ENCODE measurements at regions not wholly inside any gene's neighbourhood (a gene's known extent, or its start where the extent isn't known, plus 50 kb on each side); places are given as distances from the start of the nearest gene placed in this dataset.

- H3K27ac ChIP-seq: no peak overlapping the region
- H3K4me3 ChIP-seq (replicated peaks in 1 of 3): no peak overlapping the region
- peaks cover 0 to under 1% of the 10 kb centered on the region in 2 donors for H3K4me1 ChIP-seq
- no peak for DNase-seq
- intact Hi-C loops (cut with DNase I): no loop called here
- no peaks in the 10 kb centered on the region for H3K27me3 ChIP-seq
- no peaks in the 10 kb centered on the region for H3K9me3 ChIP-seq
- H3K36me3 ChIP-seq: no peaks in the 10 kb centered on the region
- WGBS, 2 donors: 79 to 91% methylated on average over 6 of the region's 6 CpGs
- TF ChIP-seq POLR2A (IDR thresholded peaks at IDR 0.05) (no peak), CTCF (IDR thresholded peaks at IDR 0.05) (no peak)
Measured at GRCh38 chr10:78925800-78926319, 142.9 kb upstream of the ZMIZ1 start.

GRCh38 chr10:78927257-78927995, 141.3 kb upstream of the ZMIZ1 start:
- intact Hi-C loops (cut with DNase I): no loop called here
- Histone ChIP-seq H3K27me3 (no peaks in the 10 kb centered on the region), H3K9me3 (no peaks in the 10 kb centered on the region), H3K27ac (no peak overlapping the region), H3K4me3 (replicated peaks in 1 of 3) (no peak overlapping the region), H3K36me3 (no peaks in the 10 kb centered on the region), H3K4me1 (peaks cover 0 to 16% of the 10 kb centered on the region in 2 donors)
- DNase-seq: no peak
- TF ChIP-seq CTCF (IDR thresholded peaks at IDR 0.05): no peak
- no peak for TF ChIP-seq POLR2A (IDR thresholded peaks at IDR 0.05)
- 94 to 95% methylated on average over 10 to 11 of the region's 11 CpGs for WGBS, 2 donors

GRCh38 chr10:78928330-78928729, 140.4 kb upstream of the ZMIZ1 start:
- Histone ChIP-seq H3K4me3 (replicated peaks in 1 of 3) (no peak overlapping the region), H3K27ac (no peak overlapping the region), H3K9me3 (no peaks in the 10 kb centered on the region), H3K27me3 (no peaks in the 10 kb centered on the region), H3K36me3 (no peaks in the 10 kb centered on the region), H3K4me1 (peaks cover 0 to 18% of the 10 kb centered on the region in 2 donors)
- TF ChIP-seq CTCF (IDR thresholded peaks at IDR 0.05) (no peak), POLR2A (IDR thresholded peaks at IDR 0.05) (no peak)
- intact Hi-C loops (cut with DNase I): no loop called here
- WGBS, 2 donors: 95 to 98% methylated on average over 3 of the region's 3 CpGs
- DNase-seq: no peak

- 86 to 89% methylated on average over 1 of the region's 1 CpG for WGBS, 2 donors
- H3K9me3 ChIP-seq: no peaks in the 10 kb centered on the region
- DNase-seq: no peak
- TF ChIP-seq POLR2A (IDR thresholded peaks at IDR 0.05): no peak
- TF ChIP-seq CTCF (IDR thresholded peaks at IDR 0.05): no peak
- intact Hi-C loops (cut with DNase I): no loop called here
- no peak overlapping the region for H3K4me3 ChIP-seq (replicated peaks in 1 of 3)
- H3K27ac ChIP-seq: no peak overlapping the region
- no peaks in the 10 kb centered on the region for H3K36me3 ChIP-seq
- H3K4me1 ChIP-seq: peaks cover 0 to 18% of the 10 kb centered on the region in 2 donors
- H3K27me3 ChIP-seq: no peaks in the 10 kb centered on the region
Measured at GRCh38 chr10:78929541-78929940, 139.2 kb upstream of the ZMIZ1 start.

- Histone ChIP-seq H3K9me3 (no peaks in the 10 kb centered on the region), H3K27me3 (no peaks in the 10 kb centered on the region), H3K27ac (no peak overlapping the region), H3K4me3 (replicated peaks in 1 of 3) (no peak overlapping the region), H3K36me3 (no peaks in the 10 kb centered on the region), H3K4me1 (peaks cover 12 to 33% of the 10 kb centered on the region in 2 donors)
- intact Hi-C loops (cut with DNase I): no loop called here
- DNase-seq: no peak
- TF ChIP-seq POLR2A (IDR thresholded peaks at IDR 0.05) (no peak), CTCF (IDR thresholded peaks at IDR 0.05) (no peak)
- WGBS, 2 donors: 65 to 69% methylated on average over 20 to 21 of the region's 21 CpGs
Measured at GRCh38 chr10:78931321-78932053, 137.3 kb upstream of the ZMIZ1 start.

Data from thyroid gland (tissue), 4 donors.